Retinal pigment epithelial cell (primary cell): ENCODE measurements at regions not wholly inside any gene's neighbourhood (a gene's known extent, or its start where the extent isn't known, plus 50 kb on each side); places are given as distances from the start of the nearest gene placed in this dataset.

ENCODE experiments used
- DNase-seq: peaks from one replicate; pipeline ENCODE4 v3.0.0-alpha.2; 2010; ENCODE audit warnings: low read depth
- H3K4me3 ChIP-seq: 2 replicates; pipeline ENCODE4 v1.5.1; 2011; ENCODE audit warnings: mild to moderate bottlenecking, low read length, control low read depth, moderate library complexity
- CTCF ChIP-seq: conservative IDR thresholded peaks from 2 replicates; pipeline ENCODE4 v1.5.1; 2011; ENCODE audit warnings: low read depth, low read length, control low read depth, inconsistent platforms

GRCh38 chr4:41332510-41333054 lies 75.9 kb downstream of the UCHL1 start:
- no peak overlapping the region for H3K4me3 ChIP-seq
- no peak for DNase-seq
- no peak for TF ChIP-seq CTCF

GRCh38 chr4:41334182-41334581 lies 77.5 kb downstream of the UCHL1 start:
- no peak for DNase-seq
- no peak overlapping the region for H3K4me3 ChIP-seq
- no peak for TF ChIP-seq CTCF

GRCh38 chr4:41339812-41340809 lies 83.4 kb downstream of the UCHL1 start:
- peak; percentile 41 for TF ChIP-seq CTCF
- H3K4me3 ChIP-seq = no peak overlapping the region
- peak; percentile 63 for DNase-seq

DNA sequence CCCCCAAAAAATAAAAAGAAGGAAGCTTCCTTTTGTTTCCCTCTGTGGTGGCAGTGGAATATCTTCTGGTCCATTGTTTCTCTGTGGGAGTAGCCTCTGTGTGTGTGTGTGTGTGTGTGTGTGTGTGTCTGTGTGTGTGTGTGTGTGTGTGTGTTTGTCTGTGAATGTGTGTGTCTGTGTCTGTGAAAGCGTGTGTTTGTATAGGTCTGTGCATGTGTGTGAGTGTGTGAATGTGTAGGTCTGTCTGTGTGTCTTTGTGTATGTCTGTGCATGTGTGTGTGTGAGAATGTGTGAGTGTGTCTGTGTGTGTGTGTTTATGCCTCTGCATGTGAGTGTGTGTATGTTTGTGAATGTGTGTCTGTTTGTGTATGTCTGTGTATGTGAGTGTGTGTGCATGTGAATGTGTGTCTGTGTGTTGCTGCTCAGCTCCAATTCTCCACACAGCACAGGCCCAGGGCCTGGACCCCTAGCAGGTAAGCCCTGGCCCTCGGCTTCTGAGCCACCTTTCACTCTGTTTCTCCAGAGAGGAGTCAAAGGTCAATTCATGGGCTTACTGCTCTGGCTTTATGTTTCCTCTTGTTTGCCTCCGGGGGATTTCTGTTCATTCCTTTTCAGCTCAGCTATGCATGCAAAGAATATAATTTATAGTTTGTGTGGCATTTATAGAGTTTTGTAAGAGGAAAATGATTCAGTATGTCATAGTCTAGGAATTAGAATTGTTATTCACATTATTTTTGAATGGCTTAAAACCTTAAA lies 89.8 kb downstream of the UCHL1 start:
- no peak for TF ChIP-seq CTCF
- no peak overlapping the region for H3K4me3 ChIP-seq
- no peak for DNase-seq

DNA sequence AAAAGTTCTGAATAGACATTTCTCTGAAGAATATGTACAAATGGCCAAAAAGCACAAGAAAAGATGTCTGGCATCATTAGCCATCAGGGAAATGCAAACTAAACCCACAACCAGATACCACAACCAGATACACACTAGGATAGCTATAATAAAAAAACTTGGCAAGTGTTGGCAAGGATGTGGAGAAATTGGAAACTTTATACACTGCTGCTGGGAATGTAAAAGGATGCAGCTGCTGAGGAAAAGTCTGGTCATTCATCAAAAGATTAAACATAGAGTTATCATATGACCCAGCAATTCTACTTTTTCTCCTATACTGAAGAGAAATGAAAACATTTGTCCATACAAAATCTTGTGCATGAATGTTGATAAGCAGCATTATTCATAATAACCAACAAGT lies 92.3 kb downstream of the UCHL1 start:
- no peak for DNase-seq
- no peak for TF ChIP-seq CTCF
- no peak overlapping the region for H3K4me3 ChIP-seq

DNA sequence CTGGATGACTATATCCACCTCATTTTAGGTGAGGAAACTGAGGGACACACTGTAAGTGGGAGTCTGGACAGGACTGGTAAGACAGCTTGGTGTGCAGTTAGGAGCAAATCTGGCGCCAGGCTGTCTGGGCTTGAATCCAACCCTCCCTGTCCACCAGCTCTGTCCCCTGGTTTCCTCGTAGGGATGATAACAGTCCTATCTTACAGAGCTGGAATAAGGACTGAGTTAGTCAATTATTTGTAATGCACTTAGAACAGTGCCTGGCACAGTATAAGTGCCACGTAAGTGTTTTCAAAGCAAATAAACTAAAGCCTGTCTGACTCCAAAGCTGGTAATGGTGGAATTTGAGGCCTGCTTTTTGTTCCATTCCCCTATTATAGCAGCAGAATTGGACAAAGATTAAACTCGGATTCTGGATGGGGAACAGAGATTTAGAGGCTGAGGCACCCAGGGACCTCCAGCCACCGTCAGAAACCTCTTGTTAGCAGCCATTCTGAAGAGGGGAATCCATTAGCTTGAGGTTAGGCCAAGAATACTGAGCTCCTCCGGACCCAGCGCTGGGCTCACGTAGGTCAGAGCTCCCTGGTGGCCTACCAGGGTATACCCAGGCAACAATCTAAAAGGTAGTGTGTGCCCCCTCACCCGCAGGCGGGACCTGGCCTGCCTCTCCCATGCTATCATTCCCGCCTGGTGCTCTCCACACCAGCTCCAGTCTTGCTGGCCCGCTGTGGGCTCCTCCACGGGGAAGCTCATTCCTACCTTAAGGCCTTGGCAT lies 102.1 kb downstream of the UCHL1 start:
- H3K4me3 ChIP-seq = no peak overlapping the region
- no peak for DNase-seq
- TF ChIP-seq CTCF = peak; percentile 37
